CD14-positive monocyte (primary cell): ENCODE measurements at regions not wholly inside any gene's neighbourhood (a gene's known extent, or its start where the extent isn't known, plus 50 kb on each side); places are given as distances from the start of the nearest gene placed in this dataset.

Source experiments
- DNase-seq, 3 donors: peaks; one replicate each; pipeline ENCODE4 v3.0.0-alpha.2; 2011 to 2022
- H2AFZ ChIP-seq: 2 replicates; pipeline ENCODE4 v1.6.0; 2012; ENCODE audit warnings: mild to moderate bottlenecking, low read depth, low read length, inconsistent platforms; ENCODE audit not compliant: insufficient read depth, poor library complexity, severe bottlenecking
- H3K27ac ChIP-seq, 2 donors: 1 replicate in 1 of 2; 2 replicates in 1 of 2; pipeline ENCODE4 v1.5.1; 2012 to 2013; ENCODE audit warnings: low read length in 2 of 2, control low read depth in 1 of 2, inconsistent platforms in 1 of 2, low read depth in 1 of 2, mild to moderate bottlenecking in 1 of 2
- H3K27me3 ChIP-seq, 2 donors: one replicate each; pipeline versions ENCODE4 v1.6.0 to v1.6.1; 2011 to 2013; ENCODE audit warnings: low read length in 2 of 2; ENCODE audit not compliant: control insufficient read depth in 2 of 2, insufficient read depth in 2 of 2
- H3K36me3 ChIP-seq, 2 donors: replicated peaks in 1 of 2; 1 replicate in 1 of 2; 2 replicates in 1 of 2; pipeline versions ENCODE4 v1.5.1 to v1.6.1; 2012 to 2013; ENCODE audit warnings: low read length in 2 of 2, control low read depth in 1 of 2, inconsistent platforms in 1 of 2, mild to moderate bottlenecking in 1 of 2; ENCODE audit not compliant: insufficient read depth in 2 of 2, control insufficient read depth in 1 of 2
- H3K4me1 ChIP-seq, 2 donors: 1 replicate in 1 of 2; 2 replicates in 1 of 2; pipeline versions ENCODE4 v1.5.1 to v1.6.1; 2012 to 2013; ENCODE audit warnings: low read length in 2 of 2, control low read depth in 1 of 2, inconsistent platforms in 1 of 2, mild to moderate bottlenecking in 1 of 2, moderate library complexity in 1 of 2; ENCODE audit not compliant: insufficient read depth in 2 of 2, control insufficient read depth in 1 of 2
- H3K4me2 ChIP-seq: replicated peaks from 2 replicates; pipeline ENCODE3; 2012; ENCODE audit warnings: low read length, moderate library complexity, mild to moderate bottlenecking; ENCODE audit not compliant: poor library complexity, severe bottlenecking; ENCODE audit errors: extremely low read depth
- H3K4me3 ChIP-seq, 3 experiments: fragments of 200-600 bp in 1 of 3; sonication (generic) in 1 of 3; replicated peaks in 1 of 3; 1 replicate in 2 of 3; 2 replicates in 1 of 3; pipeline ENCODE4 v1.5.1; 2011 to 2013; ENCODE audit warnings: low read length in 3 of 3, mild to moderate bottlenecking in 3 of 3, control low read depth in 2 of 3, low read depth in 2 of 3, inconsistent platforms in 1 of 3, moderate library complexity in 1 of 3
- H3K79me2 ChIP-seq: 2 replicates; pipeline ENCODE4 v1.6.0; 2012; ENCODE audit warnings: mild to moderate bottlenecking, control low read depth, inconsistent platforms, low read length, moderate library complexity; ENCODE audit not compliant: insufficient read depth
- H3K9ac ChIP-seq: 2 replicates; pipeline ENCODE4 v1.6.0; 2017; ENCODE audit warnings: low read length, mild to moderate bottlenecking; ENCODE audit not compliant: insufficient read depth, poor library complexity, severe bottlenecking
- H3K9me3 ChIP-seq, 2 donors: replicated peaks in 1 of 2; 1 replicate in 1 of 2; 2 replicates in 1 of 2; pipeline versions ENCODE4 v1.5.1 to v1.6.1; 2012 to 2013; ENCODE audit warnings: low read length in 2 of 2, control low read depth in 1 of 2; ENCODE audit not compliant: control insufficient read depth in 1 of 2, insufficient read depth in 1 of 2
- H4K20me1 ChIP-seq: 2 replicates; pipeline ENCODE4 v1.6.0; 2012; ENCODE audit warnings: mild to moderate bottlenecking, low read length, control low read depth, moderate library complexity; ENCODE audit not compliant: insufficient read depth
- H3K27ac Mint-ChIP-seq, 7 donors: one replicate each; pipeline ENCODE4 v1.8.0; 2020; ENCODE audit warnings: mild to moderate bottlenecking in 7 of 7, mixed read lengths in 7 of 7, moderate library complexity in 6 of 7, inconsistent platforms in 2 of 7
- H3K27me3 Mint-ChIP-seq, 3 donors: one replicate each; pipeline ENCODE4 v1.8.0; 2021 to 2022; ENCODE audit warnings: low read depth in 3 of 3, mild to moderate bottlenecking in 3 of 3, mixed read lengths in 3 of 3, moderate library complexity in 3 of 3, inconsistent platforms in 1 of 3
- H3K36me3 Mint-ChIP-seq, 2 donors: one replicate each; pipeline ENCODE4 v1.8.0; 2020; ENCODE audit warnings: mixed read lengths in 2 of 2, inconsistent platforms in 1 of 2, mild to moderate bottlenecking in 1 of 2
- H3K4me1 Mint-ChIP-seq: one replicate; pipeline ENCODE4 v1.8.0; 2020; ENCODE audit warnings: mild to moderate bottlenecking, mixed read lengths
- H3K4me3 Mint-ChIP-seq, 2 donors: one replicate each; pipeline ENCODE4 v1.8.0; 2020; ENCODE audit warnings: mild to moderate bottlenecking in 2 of 2, mixed read lengths in 2 of 2, moderate library complexity in 1 of 2
- H3K9me3 Mint-ChIP-seq, 7 donors: one replicate each; pipeline ENCODE4 v1.8.0; 2020 to 2022; ENCODE audit warnings: mixed read lengths in 7 of 7, mild to moderate bottlenecking in 6 of 7, moderate library complexity in 6 of 7, inconsistent platforms in 2 of 7
- WGBS: methylation state at CpG from one replicate; pipeline ENCODE4 v1.1.5; 2013; ENCODE audit warnings: missing lambda C conversion rate; ENCODE audit not compliant: insufficient coverage; 5-methylcytosine and 5-hydroxymethylcytosine counted together
- intact Hi-C, 2 donors: fragments of 100-400 bp; cut with micrococcal nuclease; formaldehyde crosslinking; loops; one replicate each; pipeline versions ENCODE4 v1.15.0 to v1.15.1; 2023
- TF ChIP-seq, protein P1 (sequence below): fragments of 200-600 bp; IDR thresholded peaks from one replicate; pipeline ENCODE4 v1.8.0; 2022; ENCODE audit warnings: antibody characterized with exemption, mild to moderate bottlenecking

GRCh38 chr16:9384141-9384540 lies 292.7 kb downstream of the HAPSTR1 start:
- Histone ChIP-seq H3K4me1 (peaks cover 2 to 5% of the 10 kb centered on the region in 2 donors), H2AFZ (no peak overlapping the region), H3K4me3 (no peak overlapping the region), H3K4me2 (no peak overlapping the region), H4K20me1 (no peaks in the 10 kb centered on the region), H3K9ac (no peak overlapping the region), H3K27ac (no peak overlapping the region), H3K36me3 (no peaks in the 10 kb centered on the region), H3K79me2 (no peaks in the 10 kb centered on the region), H3K9me3 (peaks cover 19 to 24% of the 10 kb centered on the region in 2 donors), H3K27me3 (no peaks in the 10 kb centered on the region)
- no peak overlapping the region for H3K4me3 Mint-ChIP-seq
- peaks cover 0 to 6% (median 2%) of the 10 kb centered on the region in 3 donors for H3K27me3 Mint-ChIP-seq
- intact Hi-C loops, result no loop called here
- TF ChIP-seq, protein P1, sequence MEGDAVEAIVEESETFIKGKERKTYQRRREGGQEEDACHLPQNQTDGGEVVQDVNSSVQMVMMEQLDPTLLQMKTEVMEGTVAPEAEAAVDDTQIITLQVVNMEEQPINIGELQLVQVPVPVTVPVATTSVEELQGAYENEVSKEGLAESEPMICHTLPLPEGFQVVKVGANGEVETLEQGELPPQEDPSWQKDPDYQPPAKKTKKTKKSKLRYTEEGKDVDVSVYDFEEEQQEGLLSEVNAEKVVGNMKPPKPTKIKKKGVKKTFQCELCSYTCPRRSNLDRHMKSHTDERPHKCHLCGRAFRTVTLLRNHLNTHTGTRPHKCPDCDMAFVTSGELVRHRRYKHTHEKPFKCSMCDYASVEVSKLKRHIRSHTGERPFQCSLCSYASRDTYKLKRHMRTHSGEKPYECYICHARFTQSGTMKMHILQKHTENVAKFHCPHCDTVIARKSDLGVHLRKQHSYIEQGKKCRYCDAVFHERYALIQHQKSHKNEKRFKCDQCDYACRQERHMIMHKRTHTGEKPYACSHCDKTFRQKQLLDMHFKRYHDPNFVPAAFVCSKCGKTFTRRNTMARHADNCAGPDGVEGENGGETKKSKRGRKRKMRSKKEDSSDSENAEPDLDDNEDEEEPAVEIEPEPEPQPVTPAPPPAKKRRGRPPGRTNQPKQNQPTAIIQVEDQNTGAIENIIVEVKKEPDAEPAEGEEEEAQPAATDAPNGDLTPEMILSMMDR, result no peak
- no peak for DNase-seq
- no peak overlapping the region for H3K27ac Mint-ChIP-seq
- WGBS, result 100% methylated on average over 2 of the region's 4 CpGs
- H3K4me1 Mint-ChIP-seq, result peaks cover 8% of the 10 kb centered on the region
- H3K9me3 Mint-ChIP-seq, result peaks cover 8 to 34% (median 27%) of the 10 kb centered on the region in 7 donors
- H3K36me3 Mint-ChIP-seq, result no peaks in the 10 kb centered on the region

DNA sequence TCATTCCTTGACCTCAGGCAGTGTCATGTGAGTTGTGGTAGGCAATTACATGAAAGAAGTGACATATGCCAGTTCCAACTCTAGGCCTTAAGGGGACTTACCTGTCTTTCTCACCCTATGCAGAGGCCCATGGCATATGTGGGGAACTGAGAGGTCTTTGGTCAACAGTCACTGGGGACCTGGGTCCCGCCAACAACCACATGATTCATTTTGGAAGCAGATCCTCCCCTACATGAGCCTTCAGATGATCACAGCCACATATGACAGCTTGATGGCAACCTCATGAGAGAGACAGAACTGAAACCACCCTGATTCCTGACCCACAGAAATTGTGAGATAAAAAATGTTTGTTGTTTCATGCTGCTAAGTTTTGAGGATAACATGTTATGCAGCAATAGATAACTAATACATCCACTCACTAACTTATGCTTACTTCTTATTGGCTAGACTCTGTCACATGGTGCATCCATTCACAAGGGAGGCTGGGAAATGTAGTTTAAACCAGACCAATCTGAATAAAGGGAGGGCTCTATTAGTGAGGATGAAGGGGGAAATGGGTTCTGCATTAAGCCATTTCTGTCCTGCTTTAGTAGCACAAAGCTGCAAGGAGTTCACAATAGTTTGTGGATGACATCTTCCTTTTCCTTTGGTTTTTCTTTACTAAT lies 298.2 kb downstream of the HAPSTR1 start:
- intact Hi-C loops, result no loop called here
- no peak overlapping the region for H3K4me2 ChIP-seq
- H3K4me1 Mint-ChIP-seq, result peaks cover 8% of the 10 kb centered on the region
- H3K27ac Mint-ChIP-seq, result no peak overlapping the region
- no peaks in the 10 kb centered on the region for H4K20me1 ChIP-seq
- H3K9ac ChIP-seq, result no peak overlapping the region
- WGBS, result no CpG with 5 or more reads among the region's 1 CpG
- no peak overlapping the region for H3K27ac ChIP-seq
- H3K27me3 Mint-ChIP-seq, result peaks cover 0 to 4% (median 3%) of the 10 kb centered on the region in 3 donors
- no peaks in the 10 kb centered on the region for H3K27me3 ChIP-seq
- no peak for DNase-seq
- H3K36me3 Mint-ChIP-seq, result no peaks in the 10 kb centered on the region
- H3K9me3 ChIP-seq, result peaks cover 29 to 31% of the 10 kb centered on the region in 2 donors
- H2AFZ ChIP-seq, result no peak overlapping the region
- peaks cover 0 to 5% of the 10 kb centered on the region in 2 donors for H3K4me1 ChIP-seq
- H3K4me3 ChIP-seq, result no peak overlapping the region
- TF ChIP-seq, protein P1, result no peak
- no peak overlapping the region for H3K4me3 Mint-ChIP-seq
- H3K9me3 Mint-ChIP-seq, result peaks cover 8 to 46% (median 29%) of the 10 kb centered on the region in 7 donors
- no peaks in the 10 kb centered on the region for H3K36me3 ChIP-seq
- H3K79me2 ChIP-seq, result no peaks in the 10 kb centered on the region
